Neural cell (in vitro differentiated cells): ENCODE measurements at regions not wholly inside any gene's neighbourhood (a gene's known extent, or its start where the extent isn't known, plus 50 kb on each side); places are given as distances from the start of the nearest gene placed in this dataset.

Source experiments
- EP300 ChIP-seq: fragments of 450-650 bp; conservative IDR thresholded peaks from 2 replicates; pipeline ENCODE4 v1.6.1; 2014; ENCODE audit warnings: antibody characterized with exemption, mild to moderate bottlenecking, moderate library complexity; ENCODE audit not compliant: poor library complexity, severe bottlenecking
- TAF1 ChIP-seq: IDR thresholded peaks from 2 replicates; pipeline ENCODE4 v1.6.1; 2012; ENCODE audit warnings: low read depth
- TF ChIP-seq, protein P1 (sequence below): IDR thresholded peaks from 2 replicates; pipeline ENCODE4 v1.6.1; 2012; ENCODE audit warnings: borderline replicate concordance

DNA sequence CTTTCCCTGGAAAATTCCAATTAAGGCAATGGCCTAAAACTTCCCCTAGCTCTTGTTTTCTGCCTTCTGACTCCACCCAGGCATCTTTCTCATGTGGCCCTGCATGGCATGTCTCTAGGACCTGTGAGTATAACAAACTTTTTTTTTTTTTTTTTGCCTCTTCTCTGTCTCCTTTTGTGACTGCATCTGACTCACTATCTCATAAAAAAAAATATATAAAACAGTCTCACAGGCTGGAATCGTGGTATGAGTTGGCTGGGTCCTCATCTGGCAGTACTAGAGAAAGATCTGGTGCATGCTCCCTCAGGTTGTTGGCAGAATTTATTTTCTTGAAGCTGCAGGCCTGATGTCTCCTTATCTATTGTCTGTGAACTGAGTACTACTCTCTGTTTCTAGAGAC, 313.9 kb downstream of the TECRL start:
- TF ChIP-seq, protein P1, sequence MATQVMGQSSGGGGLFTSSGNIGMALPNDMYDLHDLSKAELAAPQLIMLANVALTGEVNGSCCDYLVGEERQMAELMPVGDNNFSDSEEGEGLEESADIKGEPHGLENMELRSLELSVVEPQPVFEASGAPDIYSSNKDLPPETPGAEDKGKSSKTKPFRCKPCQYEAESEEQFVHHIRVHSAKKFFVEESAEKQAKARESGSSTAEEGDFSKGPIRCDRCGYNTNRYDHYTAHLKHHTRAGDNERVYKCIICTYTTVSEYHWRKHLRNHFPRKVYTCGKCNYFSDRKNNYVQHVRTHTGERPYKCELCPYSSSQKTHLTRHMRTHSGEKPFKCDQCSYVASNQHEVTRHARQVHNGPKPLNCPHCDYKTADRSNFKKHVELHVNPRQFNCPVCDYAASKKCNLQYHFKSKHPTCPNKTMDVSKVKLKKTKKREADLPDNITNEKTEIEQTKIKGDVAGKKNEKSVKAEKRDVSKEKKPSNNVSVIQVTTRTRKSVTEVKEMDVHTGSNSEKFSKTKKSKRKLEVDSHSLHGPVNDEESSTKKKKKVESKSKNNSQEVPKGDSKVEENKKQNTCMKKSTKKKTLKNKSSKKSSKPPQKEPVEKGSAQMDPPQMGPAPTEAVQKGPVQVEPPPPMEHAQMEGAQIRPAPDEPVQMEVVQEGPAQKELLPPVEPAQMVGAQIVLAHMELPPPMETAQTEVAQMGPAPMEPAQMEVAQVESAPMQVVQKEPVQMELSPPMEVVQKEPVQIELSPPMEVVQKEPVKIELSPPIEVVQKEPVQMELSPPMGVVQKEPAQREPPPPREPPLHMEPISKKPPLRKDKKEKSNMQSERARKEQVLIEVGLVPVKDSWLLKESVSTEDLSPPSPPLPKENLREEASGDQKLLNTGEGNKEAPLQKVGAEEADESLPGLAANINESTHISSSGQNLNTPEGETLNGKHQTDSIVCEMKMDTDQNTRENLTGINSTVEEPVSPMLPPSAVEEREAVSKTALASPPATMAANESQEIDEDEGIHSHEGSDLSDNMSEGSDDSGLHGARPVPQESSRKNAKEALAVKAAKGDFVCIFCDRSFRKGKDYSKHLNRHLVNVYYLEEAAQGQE: no peak
- TF ChIP-seq EP300 (no peak), TAF1 (no peak)
